ENCODE measurements at regions not wholly inside any gene's neighbourhood (a gene's known extent, or its start where the extent isn't known, plus 50 kb on each side); places are given as distances from the start of the nearest gene placed in this dataset.
"Not testable (repeated sequence)": the region's sequence is repeated elsewhere in the genome, so short reads cannot be mapped to it uniquely, and the experiment has no call there.

- DNase-seq: no peak
Observed at GRCh38 chr6:72457738-72458137, 164.1 kb upstream of the KCNQ5 start.

GRCh38 chr6:72458521-72458920, 163.3 kb upstream of the KCNQ5 start:
- no peak for DNase-seq

GRCh38 chr6:72461144-72461543, 160.7 kb upstream of the KCNQ5 start:
- no peak for DNase-seq

- no peak for DNase-seq
Observed at GRCh38 chr6:72464246-72464645, 157.6 kb upstream of the KCNQ5 start.

GRCh38 chr6:72464791-72465691, 156.8 kb upstream of the KCNQ5 start:
- DNase-seq: no peak

GRCh38 chr6:72466471-72466870, 155.4 kb upstream of the KCNQ5 start:
- DNase-seq: no peak

GRCh38 chr6:72466971-72467566, 154.8 kb upstream of the KCNQ5 start:
- peak in 1 of 2 experiments; percentile 8 for DNase-seq

GRCh38 chr6:72469406-72469983, 152.4 kb upstream of the KCNQ5 start:
- not testable (repeated sequence) for DNase-seq

GRCh38 chr6:72476051-72476450, 145.8 kb upstream of the KCNQ5 start:
- DNase-seq: no peak

GRCh38 chr6:72476646-72477045, 145.2 kb upstream of the KCNQ5 start:
- DNase-seq: no peak

- DNase-seq: no peak
Observed at GRCh38 chr6:72495441-72495840, 126.4 kb upstream of the KCNQ5 start.

- no peak for DNase-seq
Observed at GRCh38 chr6:72497186-72497585, 124.7 kb upstream of the KCNQ5 start.

- no peak for DNase-seq
Observed at GRCh38 chr6:72500669-72501068, 121.2 kb upstream of the KCNQ5 start.

GRCh38 chr6:72504406-72504805, 117.5 kb upstream of the KCNQ5 start:
- no peak for DNase-seq

- DNase-seq: no peak
Observed at GRCh38 chr6:72505446-72505845, 116.4 kb upstream of the KCNQ5 start.

GRCh38 chr6:72519871-72520270, 102.0 kb upstream of the KCNQ5 start:
- no peak for DNase-seq

- no peak for DNase-seq
Observed at GRCh38 chr6:72521684-72522083, 100.2 kb upstream of the KCNQ5 start.

GRCh38 chr6:72522735-72523141, 99.1 kb upstream of the KCNQ5 start:
- peak; percentile 48 to 57 for DNase-seq

- DNase-seq: peak; percentile 16 to 24
Observed at GRCh38 chr6:72524011-72524645, 97.7 kb upstream of the KCNQ5 start.

GRCh38 chr6:72525821-72526510, 95.9 kb upstream of the KCNQ5 start:
- DNase-seq: no peak

GRCh38 chr6:72530152-72530551, 91.7 kb upstream of the KCNQ5 start:
- no peak for DNase-seq

GRCh38 chr6:72530750-72531149, 91.1 kb upstream of the KCNQ5 start:
- no peak for DNase-seq

GRCh38 chr6:72533606-72534005, 88.3 kb upstream of the KCNQ5 start:
- DNase-seq: no peak

Measured in SHP77 (cell line).